ENCODE measurements at regions not wholly inside any gene's neighbourhood (a gene's known extent, or its start where the extent isn't known, plus 50 kb on each side); places are given as distances from the start of the nearest gene placed in this dataset.

- TF ChIP-seq CTCF (IDR thresholded peaks at IDR 0.05; ENCODE audit: low read depth, low read length) (no peak), POLR2A (IDR thresholded peaks at IDR 0.05; ENCODE audit: extremely low read depth, insufficient read length) (no peak), MAX (IDR thresholded peaks at IDR 0.05; ENCODE audit: low read depth, low read length) (no peak)
Observed at GRCh38 chr3:56951366-56951765, 109.1 kb upstream of the SPATA12 start.

All from NB4 (cell line).